ENCODE measurements at regions not wholly inside any gene's neighbourhood (a gene's known extent, or its start where the extent isn't known, plus 50 kb on each side); places are given as distances from the start of the nearest gene placed in this dataset.

DNA sequence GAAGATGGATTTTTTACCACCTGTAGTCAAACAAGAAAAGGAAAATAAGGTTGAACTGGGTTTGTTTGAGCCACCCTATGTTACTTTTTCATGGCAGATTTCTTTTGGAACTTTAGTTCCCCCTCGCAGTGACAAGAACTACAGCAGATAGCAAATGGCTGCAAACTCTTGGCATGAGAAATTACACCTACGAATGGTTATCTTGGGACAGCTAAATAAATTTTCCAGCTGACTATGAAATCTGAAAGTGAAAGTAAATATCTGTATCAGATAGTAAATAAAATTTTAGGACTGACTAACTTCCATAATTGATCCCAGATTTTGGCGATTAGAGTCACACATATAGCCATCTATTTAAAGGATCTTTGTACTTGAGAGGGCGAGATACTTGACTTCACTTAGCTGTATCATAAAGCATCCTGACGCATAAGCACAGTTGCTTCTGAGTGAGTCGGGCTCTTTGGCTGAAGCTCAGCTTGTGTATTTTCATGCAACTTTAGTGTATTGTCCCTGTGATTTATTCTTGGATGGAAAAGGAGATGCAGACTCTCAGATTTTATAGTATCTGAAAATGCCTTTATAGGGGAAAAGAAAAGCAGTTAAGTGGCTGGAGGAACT is 125.3 kb upstream of the B3GAT2 start:
- peaks cover 0 to 5% of the 10 kb centered on the region in 2 donors for H3K4me1 ChIP-seq
- H3K9me3 ChIP-seq: peaks cover 0 to 15% of the 10 kb centered on the region in 2 donors
- no peak for ATAC-seq
- H3K27me3 ChIP-seq: no peaks in the 10 kb centered on the region
- TF ChIP-seq, protein P1, sequence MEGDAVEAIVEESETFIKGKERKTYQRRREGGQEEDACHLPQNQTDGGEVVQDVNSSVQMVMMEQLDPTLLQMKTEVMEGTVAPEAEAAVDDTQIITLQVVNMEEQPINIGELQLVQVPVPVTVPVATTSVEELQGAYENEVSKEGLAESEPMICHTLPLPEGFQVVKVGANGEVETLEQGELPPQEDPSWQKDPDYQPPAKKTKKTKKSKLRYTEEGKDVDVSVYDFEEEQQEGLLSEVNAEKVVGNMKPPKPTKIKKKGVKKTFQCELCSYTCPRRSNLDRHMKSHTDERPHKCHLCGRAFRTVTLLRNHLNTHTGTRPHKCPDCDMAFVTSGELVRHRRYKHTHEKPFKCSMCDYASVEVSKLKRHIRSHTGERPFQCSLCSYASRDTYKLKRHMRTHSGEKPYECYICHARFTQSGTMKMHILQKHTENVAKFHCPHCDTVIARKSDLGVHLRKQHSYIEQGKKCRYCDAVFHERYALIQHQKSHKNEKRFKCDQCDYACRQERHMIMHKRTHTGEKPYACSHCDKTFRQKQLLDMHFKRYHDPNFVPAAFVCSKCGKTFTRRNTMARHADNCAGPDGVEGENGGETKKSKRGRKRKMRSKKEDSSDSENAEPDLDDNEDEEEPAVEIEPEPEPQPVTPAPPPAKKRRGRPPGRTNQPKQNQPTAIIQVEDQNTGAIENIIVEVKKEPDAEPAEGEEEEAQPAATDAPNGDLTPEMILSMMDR (IDR thresholded peaks at IDR 0.05): no peak
- DNase-seq: no peak
- H3K27ac ChIP-seq: peak overlapping the region in 1 of 2 donors; percentile 15
- no peaks in the 10 kb centered on the region for H3K36me3 ChIP-seq
- H3K4me3 ChIP-seq: no peak overlapping the region
- intact Hi-C loops (cut with DNase I): no loop called here

- Histone ChIP-seq H3K4me3 (no peak overlapping the region), H3K27ac (no peak overlapping the region), H3K4me1 (peaks cover 0 to 5% of the 10 kb centered on the region in 2 donors), H3K9me3 (peaks cover 0 to 3% of the 10 kb centered on the region in 2 donors), H3K36me3 (no peaks in the 10 kb centered on the region), H3K27me3 (no peaks in the 10 kb centered on the region)
- no peak for ATAC-seq
- intact Hi-C loops (cut with DNase I): no loop called here
- DNase-seq: no peak
- TF ChIP-seq, protein P1 (IDR thresholded peaks at IDR 0.05): no peak
These were observed 126.5 kb upstream of the B3GAT2 start for GRCh38 chr6:71083308-71083820.

DNA sequence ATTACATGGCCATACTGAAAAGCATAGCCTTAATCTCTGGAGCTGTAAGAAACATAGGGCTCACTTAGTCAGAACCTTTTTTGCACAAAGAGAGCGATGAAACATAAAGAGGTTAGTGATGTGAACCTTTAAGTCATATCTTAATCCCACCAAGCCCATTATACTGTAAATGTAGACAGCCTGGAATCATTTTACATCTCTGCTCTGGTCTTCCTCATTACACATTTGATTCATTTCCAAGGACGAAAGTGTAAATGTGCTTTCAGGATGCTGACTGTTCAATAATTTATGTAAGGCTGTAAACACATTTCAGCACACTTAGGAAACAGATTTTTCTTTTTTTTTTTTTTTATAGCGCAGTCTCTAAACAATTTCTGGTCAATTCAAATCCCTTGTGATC is 131.3 kb upstream of the B3GAT2 start:
- no peaks in the 10 kb centered on the region for H3K27me3 ChIP-seq
- H3K9me3 ChIP-seq: no peaks in the 10 kb centered on the region
- H3K4me1 ChIP-seq: no peaks in the 10 kb centered on the region
- H3K36me3 ChIP-seq: no peaks in the 10 kb centered on the region
- DNase-seq: no peak
- TF ChIP-seq, protein P1 (IDR thresholded peaks at IDR 0.05): no peak
- intact Hi-C loops (cut with DNase I): no loop called here
- H3K27ac ChIP-seq: no peak overlapping the region
- H3K4me3 ChIP-seq: no peak overlapping the region
- no peak for ATAC-seq

- Histone ChIP-seq H3K27ac (no peak overlapping the region), H3K4me1 (no peaks in the 10 kb centered on the region), H3K27me3 (no peaks in the 10 kb centered on the region), H3K4me3 (no peak overlapping the region), H3K36me3 (no peaks in the 10 kb centered on the region), H3K9me3 (no peaks in the 10 kb centered on the region)
- ATAC-seq (no peak), DNase-seq (no peak)
- intact Hi-C loops (cut with DNase I): no loop called here
- TF ChIP-seq, protein P1 (IDR thresholded peaks at IDR 0.05): no peak
These were observed 133.4 kb upstream of the B3GAT2 start for GRCh38 chr6:71090217-71090616.

DNA sequence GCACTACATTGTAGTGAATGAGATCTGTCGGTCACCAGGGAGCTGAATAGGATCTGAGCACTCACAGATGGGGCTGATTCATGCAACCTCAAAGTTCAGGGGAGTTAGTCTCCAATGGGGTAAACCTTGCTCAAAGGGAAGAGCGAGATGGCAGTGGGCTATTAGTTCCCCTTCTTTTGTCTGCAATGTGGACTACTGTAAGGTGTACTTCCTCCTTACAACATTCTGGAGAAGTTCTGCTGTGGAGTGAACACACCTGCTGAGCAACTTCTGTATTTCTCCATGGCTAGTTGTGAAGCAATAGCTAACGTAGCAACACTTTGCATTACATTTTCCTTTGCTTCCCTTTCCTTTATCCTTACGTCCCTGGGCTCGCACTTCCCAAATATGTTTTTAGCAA is 134.3 kb upstream of the B3GAT2 start:
- ATAC-seq (no peak), DNase-seq (no peak)
- Histone ChIP-seq H3K27me3 (no peaks in the 10 kb centered on the region), H3K9me3 (no peaks in the 10 kb centered on the region), H3K27ac (no peak overlapping the region), H3K36me3 (no peaks in the 10 kb centered on the region), H3K4me1 (no peaks in the 10 kb centered on the region), H3K4me3 (no peak overlapping the region)
- TF ChIP-seq, protein P1 (IDR thresholded peaks at IDR 0.05): no peak
- intact Hi-C loops (cut with DNase I): no loop called here

All from left lung (tissue), 4 donors.